ENCODE measurements at regions not wholly inside any gene's neighbourhood (a gene's known extent, or its start where the extent isn't known, plus 50 kb on each side); places are given as distances from the start of the nearest gene placed in this dataset.

GRCh38 chr9:134996591-134997530 lies 79.1 kb upstream of the FCN1 start:
- no peak for TF ChIP-seq CTCF (IDR thresholded peaks at IDR 0.05; ENCODE audit: insufficient read depth, low read depth, low read length)
- TF ChIP-seq EZH2 (IDR thresholded peaks at IDR 0.05; ENCODE audit: insufficient read depth, low read length), result no peak
